NCI-H748 (cell line): ENCODE measurements at regions not wholly inside any gene's neighbourhood (a gene's known extent, or its start where the extent isn't known, plus 50 kb on each side); places are given as distances from the start of the nearest gene placed in this dataset.
A peak's percentile ranks its signal among the peaks of the same experiment; 100 is the strongest.
"Not testable (repeated sequence)": the region's sequence is repeated elsewhere in the genome, so short reads cannot be mapped to it uniquely, and the experiment has no call there.

Experiments used
- DNase-seq: peaks from one replicate; lab custom pipeline; 2025; ENCODE audit not compliant: unreplicated experiment; lab: John Stamatoyannopoulos, UW

GRCh38 chr10:85430991-85431390 lies 935.6 kb downstream of the GRID1 start:
- no peak for DNase-seq

GRCh38 chr10:85433248-85433647 lies 933.3 kb downstream of the GRID1 start:
- no peak for DNase-seq

- no peak for DNase-seq
Measured at GRCh38 chr10:85444868-85445267, 921.7 kb downstream of the GRID1 start.

GRCh38 chr10:85445702-85446101 lies 920.9 kb downstream of the GRID1 start:
- DNase-seq = no peak

- no peak for DNase-seq
Measured at GRCh38 chr10:85446827-85447226, 919.8 kb downstream of the GRID1 start.

GRCh38 chr10:85447690-85448089 lies 918.9 kb downstream of the GRID1 start:
- no peak for DNase-seq

GRCh38 chr10:85448716-85449115 lies 917.9 kb downstream of the GRID1 start:
- no peak for DNase-seq

GRCh38 chr10:85454386-85454785 lies 912.2 kb downstream of the GRID1 start:
- no peak for DNase-seq

- no peak for DNase-seq
Measured at GRCh38 chr10:85457191-85457590, 909.4 kb downstream of the GRID1 start.

GRCh38 chr10:85458324-85458723 lies 908.3 kb downstream of the GRID1 start:
- DNase-seq = no peak

GRCh38 chr10:85459906-85460305 lies 906.7 kb downstream of the GRID1 start:
- DNase-seq = peak; percentile 65

- no peak for DNase-seq
Measured at GRCh38 chr10:85464336-85464735, 902.3 kb downstream of the GRID1 start.

GRCh38 chr10:85477979-85478378 lies 888.6 kb downstream of the GRID1 start:
- no peak for DNase-seq

GRCh38 chr10:85490431-85490830 lies 876.2 kb downstream of the GRID1 start:
- peak; percentile 42 for DNase-seq

GRCh38 chr10:85491652-85492051 lies 874.9 kb downstream of the GRID1 start:
- no peak for DNase-seq

- DNase-seq = peak; percentile 9
Measured at GRCh38 chr10:85492684-85493083, 873.9 kb downstream of the GRID1 start.

- no peak for DNase-seq
Measured at GRCh38 chr10:85493703-85494102, 872.9 kb downstream of the GRID1 start.

- DNase-seq = not testable (repeated sequence)
Measured at GRCh38 chr10:85504641-85505040, 862.0 kb downstream of the GRID1 start.

GRCh38 chr10:85508159-85508558 lies 858.4 kb downstream of the GRID1 start:
- DNase-seq = no peak

- DNase-seq = peak; percentile 32
Measured at GRCh38 chr10:85510682-85511081, 855.9 kb downstream of the GRID1 start.

GRCh38 chr10:85513436-85513835 lies 853.2 kb downstream of the GRID1 start:
- DNase-seq = no peak

- DNase-seq = no peak
Measured at GRCh38 chr10:85515316-85515715, 851.3 kb downstream of the GRID1 start.

GRCh38 chr10:85524001-85524666 lies 842.5 kb downstream of the GRID1 start:
- DNase-seq = no peak
